Glutamatergic neuron (in vitro differentiated cells): ENCODE measurements at regions not wholly inside any gene's neighbourhood (a gene's known extent, or its start where the extent isn't known, plus 50 kb on each side); places are given as distances from the start of the nearest gene placed in this dataset.

Experiments
- DNase-seq: peaks from one replicate; pipeline ENCODE4 v3.0.0; 2022
- H3K27ac Mint-ChIP-seq: one replicate; pipeline ENCODE4 v1.8.0; 2020; ENCODE audit warnings: mild to moderate bottlenecking, mixed read lengths, inconsistent platforms; ENCODE audit not compliant: unreplicated experiment
- H3K27me3 Mint-ChIP-seq: one replicate; pipeline ENCODE4 v1.8.0; 2020; ENCODE audit warnings: mild to moderate bottlenecking, moderate library complexity, mixed read lengths, inconsistent platforms; ENCODE audit not compliant: unreplicated experiment
- H3K36me3 Mint-ChIP-seq: one replicate; pipeline ENCODE4 v1.8.0; 2020; ENCODE audit warnings: mild to moderate bottlenecking, mixed read lengths, inconsistent platforms; ENCODE audit not compliant: unreplicated experiment
- H3K4me1 Mint-ChIP-seq: one replicate; pipeline ENCODE4 v1.8.0; 2020; ENCODE audit warnings: mild to moderate bottlenecking, low read depth, mixed read lengths, inconsistent platforms; ENCODE audit not compliant: unreplicated experiment
- H3K4me3 Mint-ChIP-seq: one replicate; pipeline ENCODE4 v1.8.0; 2020; ENCODE audit warnings: mild to moderate bottlenecking, mixed read lengths, inconsistent platforms; ENCODE audit not compliant: unreplicated experiment
- H3K9me3 Mint-ChIP-seq: one replicate; pipeline ENCODE4 v1.8.0; 2020; ENCODE audit warnings: mild to moderate bottlenecking, moderate library complexity, mixed read lengths, inconsistent platforms; ENCODE audit not compliant: unreplicated experiment
- TF ChIP-seq, protein P1 (sequence below): fragments of 200-600 bp; sonication (generic); IDR thresholded peaks from one replicate; pipeline ENCODE4 v1.5.0; 2021; ENCODE audit not compliant: partially characterized antibody, unreplicated experiment

- DNase-seq: no peak
- TF ChIP-seq, protein P1, sequence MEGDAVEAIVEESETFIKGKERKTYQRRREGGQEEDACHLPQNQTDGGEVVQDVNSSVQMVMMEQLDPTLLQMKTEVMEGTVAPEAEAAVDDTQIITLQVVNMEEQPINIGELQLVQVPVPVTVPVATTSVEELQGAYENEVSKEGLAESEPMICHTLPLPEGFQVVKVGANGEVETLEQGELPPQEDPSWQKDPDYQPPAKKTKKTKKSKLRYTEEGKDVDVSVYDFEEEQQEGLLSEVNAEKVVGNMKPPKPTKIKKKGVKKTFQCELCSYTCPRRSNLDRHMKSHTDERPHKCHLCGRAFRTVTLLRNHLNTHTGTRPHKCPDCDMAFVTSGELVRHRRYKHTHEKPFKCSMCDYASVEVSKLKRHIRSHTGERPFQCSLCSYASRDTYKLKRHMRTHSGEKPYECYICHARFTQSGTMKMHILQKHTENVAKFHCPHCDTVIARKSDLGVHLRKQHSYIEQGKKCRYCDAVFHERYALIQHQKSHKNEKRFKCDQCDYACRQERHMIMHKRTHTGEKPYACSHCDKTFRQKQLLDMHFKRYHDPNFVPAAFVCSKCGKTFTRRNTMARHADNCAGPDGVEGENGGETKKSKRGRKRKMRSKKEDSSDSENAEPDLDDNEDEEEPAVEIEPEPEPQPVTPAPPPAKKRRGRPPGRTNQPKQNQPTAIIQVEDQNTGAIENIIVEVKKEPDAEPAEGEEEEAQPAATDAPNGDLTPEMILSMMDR: no peak
Observed at GRCh38 chr7:89770161-89770560, 384.1 kb upstream of the STEAP1 start.

DNA sequence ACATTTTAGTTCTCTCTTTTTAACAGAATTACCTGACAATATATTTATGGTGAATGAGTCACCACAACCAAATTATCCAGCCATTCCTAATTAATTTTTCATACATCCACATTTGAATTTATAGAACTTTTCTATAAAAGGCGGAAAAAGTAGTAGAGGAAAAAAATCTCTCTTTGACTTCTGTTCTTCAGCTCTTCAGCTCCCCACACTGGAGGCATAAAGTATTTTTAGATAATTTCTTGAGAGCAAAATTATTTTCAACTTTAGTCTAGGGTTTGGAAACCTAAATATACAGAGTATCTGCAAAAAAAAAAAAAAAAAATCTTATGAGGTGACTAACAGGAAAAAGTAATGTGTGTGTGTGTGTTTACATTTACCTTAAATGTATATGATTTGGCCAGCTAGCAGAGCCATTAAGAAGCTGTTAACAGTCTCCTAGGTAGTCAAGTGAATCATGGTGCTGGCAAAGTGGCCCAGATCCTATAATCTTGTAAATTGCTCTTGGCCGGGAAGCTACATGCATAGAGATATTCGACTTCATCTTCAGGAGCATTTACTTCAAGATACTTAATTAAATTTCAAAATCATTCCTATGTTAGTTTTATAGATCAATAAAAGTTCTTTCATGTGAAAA is 383.1 kb upstream of the STEAP1 start:
- Mint-ChIP-seq H3K27me3 (peaks cover 1% of the 10 kb centered on the region), H3K27ac (no peak overlapping the region), H3K4me1 (no peaks in the 10 kb centered on the region), H3K4me3 (no peak overlapping the region), H3K9me3 (peaks cover 1% of the 10 kb centered on the region), H3K36me3 (no peaks in the 10 kb centered on the region)
- TF ChIP-seq, protein P1: no peak
- DNase-seq: no peak

More at GRCh38 chr7:89770161-89770560, 384.1 kb upstream of the STEAP1 start:
- H3K4me1 Mint-ChIP-seq: no peaks in the 10 kb centered on the region
- no peak overlapping the region for H3K4me3 Mint-ChIP-seq
- no peaks in the 10 kb centered on the region for H3K9me3 Mint-ChIP-seq
- H3K27ac Mint-ChIP-seq: no peak overlapping the region
- no peaks in the 10 kb centered on the region for H3K36me3 Mint-ChIP-seq
- H3K27me3 Mint-ChIP-seq: no peaks in the 10 kb centered on the region

- Mint-ChIP-seq H3K4me3 (no peak overlapping the region), H3K27ac (no peak overlapping the region), H3K9me3 (peaks cover 1% of the 10 kb centered on the region), H3K4me1 (no peaks in the 10 kb centered on the region), H3K36me3 (no peaks in the 10 kb centered on the region), H3K27me3 (peaks cover 1% of the 10 kb centered on the region)
- TF ChIP-seq, protein P1: no peak
- no peak for DNase-seq
Observed at GRCh38 chr7:89772276-89772675, 382.0 kb upstream of the STEAP1 start.

GRCh38 chr7:89773611-89774010 is 380.7 kb upstream of the STEAP1 start:
- no peak overlapping the region for H3K4me3 Mint-ChIP-seq
- peaks cover 1% of the 10 kb centered on the region for H3K9me3 Mint-ChIP-seq
- no peaks in the 10 kb centered on the region for H3K36me3 Mint-ChIP-seq
- DNase-seq: no peak
- peaks cover 1% of the 10 kb centered on the region for H3K27me3 Mint-ChIP-seq
- no peak overlapping the region for H3K27ac Mint-ChIP-seq
- no peaks in the 10 kb centered on the region for H3K4me1 Mint-ChIP-seq
- TF ChIP-seq, protein P1: no peak

- H3K4me3 Mint-ChIP-seq: no peak overlapping the region
- DNase-seq: no peak
- H3K27me3 Mint-ChIP-seq: peaks cover 1% of the 10 kb centered on the region
- H3K36me3 Mint-ChIP-seq: no peaks in the 10 kb centered on the region
- no peak overlapping the region for H3K27ac Mint-ChIP-seq
- peaks cover 1% of the 10 kb centered on the region for H3K9me3 Mint-ChIP-seq
- H3K4me1 Mint-ChIP-seq: no peaks in the 10 kb centered on the region
- TF ChIP-seq, protein P1: no peak
Observed at GRCh38 chr7:89775459-89775858, 378.8 kb upstream of the STEAP1 start.
